ENCODE measurements at regions not wholly inside any gene's neighbourhood (a gene's known extent, or its start where the extent isn't known, plus 50 kb on each side); places are given as distances from the start of the nearest gene placed in this dataset.

DNA sequence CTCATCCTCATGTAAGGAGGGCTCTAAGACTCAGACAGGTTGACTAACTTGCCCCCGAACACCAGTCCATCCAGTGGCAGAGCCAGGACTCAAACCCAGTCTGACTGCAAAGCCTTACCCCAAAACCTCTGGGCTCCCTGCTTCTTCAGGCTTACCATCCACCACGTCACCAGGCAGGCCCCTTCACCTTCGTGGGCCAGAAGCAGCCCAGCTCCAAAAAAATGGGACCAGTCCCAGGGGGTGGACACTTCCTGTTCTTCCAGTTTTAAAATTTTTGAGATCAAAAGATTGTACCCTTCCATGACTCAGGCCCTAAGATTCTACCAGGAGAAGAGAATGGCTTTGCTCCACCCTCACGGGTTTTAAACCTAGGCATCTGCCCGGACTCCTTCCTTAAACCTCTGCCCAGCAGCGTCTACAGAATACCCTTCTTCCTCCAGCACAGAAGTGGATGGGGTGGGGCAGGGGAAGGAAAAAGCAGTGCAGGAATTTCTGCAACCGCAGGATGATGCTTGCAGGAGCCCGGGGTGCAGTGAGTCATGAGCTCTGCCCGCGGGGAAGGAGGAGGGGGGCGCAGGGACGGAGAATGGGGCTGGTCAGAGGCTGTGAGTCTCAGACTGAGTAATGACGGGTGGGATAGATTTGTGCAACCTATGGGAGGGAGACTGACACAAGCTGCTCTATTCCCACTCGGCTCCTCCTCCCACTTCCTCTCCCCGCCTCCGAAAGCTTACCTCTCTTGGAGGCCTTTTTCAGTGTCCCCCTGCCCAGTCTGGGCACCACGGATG lies 50.4 kb upstream of the STXBP1 start:
- TF ChIP-seq, protein P1, sequence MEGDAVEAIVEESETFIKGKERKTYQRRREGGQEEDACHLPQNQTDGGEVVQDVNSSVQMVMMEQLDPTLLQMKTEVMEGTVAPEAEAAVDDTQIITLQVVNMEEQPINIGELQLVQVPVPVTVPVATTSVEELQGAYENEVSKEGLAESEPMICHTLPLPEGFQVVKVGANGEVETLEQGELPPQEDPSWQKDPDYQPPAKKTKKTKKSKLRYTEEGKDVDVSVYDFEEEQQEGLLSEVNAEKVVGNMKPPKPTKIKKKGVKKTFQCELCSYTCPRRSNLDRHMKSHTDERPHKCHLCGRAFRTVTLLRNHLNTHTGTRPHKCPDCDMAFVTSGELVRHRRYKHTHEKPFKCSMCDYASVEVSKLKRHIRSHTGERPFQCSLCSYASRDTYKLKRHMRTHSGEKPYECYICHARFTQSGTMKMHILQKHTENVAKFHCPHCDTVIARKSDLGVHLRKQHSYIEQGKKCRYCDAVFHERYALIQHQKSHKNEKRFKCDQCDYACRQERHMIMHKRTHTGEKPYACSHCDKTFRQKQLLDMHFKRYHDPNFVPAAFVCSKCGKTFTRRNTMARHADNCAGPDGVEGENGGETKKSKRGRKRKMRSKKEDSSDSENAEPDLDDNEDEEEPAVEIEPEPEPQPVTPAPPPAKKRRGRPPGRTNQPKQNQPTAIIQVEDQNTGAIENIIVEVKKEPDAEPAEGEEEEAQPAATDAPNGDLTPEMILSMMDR (IDR thresholded peaks at IDR 0.05), result no peak
- no peak for TF ChIP-seq BHLHE40 (IDR thresholded peaks at IDR 0.05; ENCODE audit: low read depth, low read length)

Measured in A549 (cell line).